ENCODE measurements at regions not wholly inside any gene's neighbourhood (a gene's known extent, or its start where the extent isn't known, plus 50 kb on each side); places are given as distances from the start of the nearest gene placed in this dataset.

- no peak for DNase-seq
These were observed 178.9 kb downstream of the OLFM4 start for GRCh38 chr13:53207556-53207955.

GRCh38 chr13:53214433-53214832 is 185.8 kb downstream of the OLFM4 start:
- DNase-seq, result no peak

- DNase-seq, result no peak
These were observed 186.9 kb downstream of the OLFM4 start for GRCh38 chr13:53215563-53215962.

GRCh38 chr13:53216773-53217172 is 188.2 kb downstream of the OLFM4 start:
- no peak for DNase-seq

- DNase-seq, result no peak
These were observed 188.6 kb downstream of the OLFM4 start for GRCh38 chr13:53217194-53217593.

- DNase-seq, result no peak
These were observed 191.4 kb downstream of the OLFM4 start for GRCh38 chr13:53220038-53220437.

- DNase-seq, result no peak
These were observed 209.1 kb downstream of the OLFM4 start for GRCh38 chr13:53237696-53238095.

- no peak for DNase-seq
These were observed 209.6 kb downstream of the OLFM4 start for GRCh38 chr13:53238261-53238660.

- DNase-seq, result no peak
These were observed 211.9 kb downstream of the OLFM4 start for GRCh38 chr13:53240401-53241025.

GRCh38 chr13:53241891-53242348 is 213.3 kb downstream of the OLFM4 start:
- DNase-seq, result no peak

- DNase-seq, result no peak
These were observed 220.6 kb downstream of the OLFM4 start for GRCh38 chr13:53249236-53249635.

GRCh38 chr13:53250272-53250875 is 221.8 kb downstream of the OLFM4 start:
- peak; percentile 84 for DNase-seq

GRCh38 chr13:53250977-53251376 is 222.4 kb downstream of the OLFM4 start:
- DNase-seq, result no peak

GRCh38 chr13:53254500-53254899 is 225.9 kb downstream of the OLFM4 start:
- peak; percentile 4 for DNase-seq

- DNase-seq, result no peak
These were observed 227.2 kb downstream of the OLFM4 start for GRCh38 chr13:53255795-53256194.

- DNase-seq, result no peak
These were observed 232.0 kb downstream of the OLFM4 start for GRCh38 chr13:53260594-53260993.

- no peak for DNase-seq
These were observed 236.3 kb downstream of the OLFM4 start for GRCh38 chr13:53264751-53265385.

- no peak for DNase-seq
These were observed 238.1 kb downstream of the OLFM4 start for GRCh38 chr13:53266757-53267156.

- no peak for DNase-seq
These were observed 241.0 kb downstream of the OLFM4 start for GRCh38 chr13:53269634-53270033.

- DNase-seq, result no peak
These were observed 244.3 kb downstream of the OLFM4 start for GRCh38 chr13:53272873-53273272.

GRCh38 chr13:53276265-53276664 is 247.7 kb downstream of the OLFM4 start:
- no peak for DNase-seq

GRCh38 chr13:53281677-53282076 is 253.1 kb downstream of the OLFM4 start:
- no peak for DNase-seq

GRCh38 chr13:53285896-53286430 is 257.4 kb downstream of the OLFM4 start:
- no peak for DNase-seq

- no peak for DNase-seq
These were observed 269.8 kb downstream of the OLFM4 start for GRCh38 chr13:53298396-53298795.

All from hematopoietic multipotent progenitor cell treated with erythropoietin and hydrocortisone succinate and interleukin-3 and kit ligand, for 8 days (in vitro differentiated cells).